ENCODE measurements at regions not wholly inside any gene's neighbourhood (a gene's known extent, or its start where the extent isn't known, plus 50 kb on each side); places are given as distances from the start of the nearest gene placed in this dataset.

DNA sequence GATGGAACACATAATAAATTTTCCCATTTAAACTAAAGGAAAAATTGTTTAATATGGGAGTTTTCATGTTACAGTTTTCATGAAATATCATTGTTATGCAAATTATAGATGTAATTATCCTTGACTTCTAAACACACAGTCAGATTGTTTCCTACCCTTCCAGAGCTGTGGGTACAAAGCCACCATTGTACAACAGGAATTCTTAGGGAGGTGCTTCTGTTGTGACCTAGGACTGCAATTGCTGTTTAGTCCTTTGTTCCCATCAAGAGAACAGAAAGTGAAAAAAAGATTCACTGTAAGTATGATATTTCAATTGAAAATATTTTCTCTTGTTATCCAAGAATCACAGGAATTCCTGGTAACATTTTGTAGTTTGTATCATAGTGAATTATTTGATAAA lies 455.3 kb upstream of the NAALADL2 start:
- no peak for DNase-seq (ENCODE audit: low spot score)

DNA sequence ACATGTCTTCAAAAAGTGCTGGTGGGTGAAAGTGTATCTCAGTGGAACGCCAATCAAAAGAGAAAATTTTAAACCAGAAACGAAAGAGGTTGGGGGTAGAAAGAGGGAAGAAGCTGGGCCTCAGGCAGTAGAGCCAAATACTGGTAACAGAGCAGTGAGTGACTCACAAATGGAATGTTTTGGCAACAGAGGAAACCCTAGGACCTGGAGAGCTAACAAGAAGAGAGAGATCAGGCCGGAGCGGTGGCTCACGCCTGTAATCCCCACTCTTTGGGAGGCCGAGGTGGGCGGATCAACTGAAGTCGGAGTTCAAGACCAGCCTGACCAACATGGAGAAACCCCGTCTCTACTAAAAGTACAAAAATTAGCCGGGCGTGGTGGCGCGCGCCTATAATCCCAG lies 450.8 kb upstream of the NAALADL2 start:
- peak; percentile 45 for DNase-seq (ENCODE audit: low spot score)

DNA sequence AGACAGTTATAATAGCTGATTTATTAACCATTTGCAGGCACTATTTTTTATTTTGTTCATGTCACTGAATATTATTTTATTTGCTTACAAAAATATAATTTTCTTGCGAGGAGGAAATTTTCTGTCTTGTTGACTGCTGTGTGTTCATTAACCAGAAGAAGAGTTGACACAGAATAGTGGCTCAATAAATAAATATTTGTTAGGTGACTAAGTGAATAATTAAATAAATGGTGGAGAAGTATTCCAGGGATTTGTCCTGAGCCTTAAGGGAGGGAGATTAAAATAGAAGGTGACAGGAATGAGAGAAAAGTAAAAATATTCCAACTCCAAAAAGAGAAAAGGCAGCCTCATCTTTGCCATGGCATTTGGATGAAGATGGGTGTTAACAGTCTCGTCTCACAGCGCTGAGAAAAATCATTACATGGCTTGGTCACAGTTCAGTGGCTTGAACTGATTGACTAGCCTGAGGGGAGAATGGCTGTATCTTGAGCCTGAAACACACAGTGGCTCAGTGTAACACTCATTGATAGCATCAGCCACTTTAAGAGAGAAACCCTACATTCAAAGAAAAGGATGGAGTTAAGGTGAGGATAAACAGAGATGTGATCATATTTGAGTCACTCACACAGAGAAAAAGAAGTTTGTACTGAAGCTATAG lies 449.9 kb upstream of the NAALADL2 start:
- DNase-seq (ENCODE audit: low spot score): no peak

DNA sequence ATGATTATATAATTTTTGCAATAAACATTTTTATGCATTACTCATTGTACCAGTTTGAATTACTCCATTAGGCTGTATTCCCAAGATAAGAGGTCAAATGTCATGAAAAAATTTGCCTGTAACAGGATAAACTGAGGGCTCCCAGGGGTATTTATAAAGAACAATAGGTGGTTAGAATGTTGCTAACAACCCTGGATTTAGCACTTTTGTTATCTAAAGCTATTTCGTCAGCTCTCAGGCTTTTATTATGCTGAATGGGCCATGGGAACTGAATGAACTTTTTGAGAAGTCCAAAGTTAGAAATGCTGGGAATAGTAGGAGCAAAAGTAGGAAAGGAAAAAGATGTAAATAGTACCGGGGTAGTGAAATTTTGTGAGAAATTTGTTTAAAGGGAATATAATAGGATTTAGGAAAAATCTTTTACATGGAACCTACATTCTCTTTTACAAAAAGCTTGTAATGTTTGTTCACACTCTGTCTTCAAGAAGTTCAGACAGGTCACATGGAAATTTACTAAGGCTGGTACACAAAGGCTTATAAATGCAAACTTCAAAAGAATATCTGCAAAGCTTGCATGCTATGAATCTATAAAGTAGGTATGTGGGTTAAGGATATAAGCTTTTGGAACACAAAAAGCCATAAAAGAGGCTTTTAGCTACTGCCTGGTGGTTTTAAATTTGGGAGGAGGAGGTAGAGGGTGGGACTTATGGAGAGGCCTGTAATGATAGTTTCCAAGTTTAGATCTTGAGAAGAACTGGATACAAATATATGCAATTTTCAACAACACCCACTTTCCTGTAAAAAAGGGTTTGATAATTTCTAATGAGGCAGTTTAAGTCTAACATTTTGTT lies 445.8 kb upstream of the NAALADL2 start:
- DNase-seq (ENCODE audit: low spot score): no peak

DNA sequence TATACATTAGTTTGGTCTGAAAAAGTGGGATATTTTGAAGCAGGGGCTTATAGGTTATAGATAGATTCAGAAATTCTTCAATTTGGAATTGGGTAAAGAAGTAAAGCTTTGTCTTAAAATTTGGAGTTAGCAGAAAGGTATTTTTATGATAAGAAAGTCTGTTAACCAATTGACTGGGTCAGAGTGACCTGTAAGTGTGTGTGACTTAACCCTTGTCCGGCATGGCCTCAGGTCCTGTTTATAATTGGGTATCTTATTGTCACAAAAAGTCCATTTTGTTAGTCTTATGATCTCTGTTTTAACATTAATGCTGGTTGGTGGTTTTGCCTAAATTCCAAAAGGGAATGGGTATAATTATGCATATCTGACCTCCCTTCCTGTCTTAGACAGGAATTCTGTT lies 444.2 kb upstream of the NAALADL2 start:
- DNase-seq (ENCODE audit: low spot score): no peak

DNA sequence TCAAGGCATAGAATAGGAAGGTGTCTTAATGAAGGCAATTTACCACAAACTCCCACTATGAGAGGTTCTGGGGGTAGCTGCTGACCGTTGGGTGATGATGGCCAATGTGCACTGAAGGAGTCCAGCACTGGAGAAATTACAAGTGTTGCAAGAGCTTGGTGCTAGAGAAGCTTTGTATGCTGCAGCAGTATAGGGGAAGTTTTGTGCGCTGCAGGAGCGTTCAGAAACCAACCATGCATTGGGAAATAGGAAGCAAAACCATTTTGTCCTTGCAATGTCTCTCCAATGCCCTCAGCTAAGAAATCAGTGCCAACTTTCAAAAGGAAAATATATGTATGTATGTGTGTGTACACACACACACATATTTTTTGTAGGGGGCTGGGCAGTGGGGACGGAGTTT lies 441.6 kb upstream of the NAALADL2 start:
- DNase-seq (ENCODE audit: low spot score): no peak

DNA sequence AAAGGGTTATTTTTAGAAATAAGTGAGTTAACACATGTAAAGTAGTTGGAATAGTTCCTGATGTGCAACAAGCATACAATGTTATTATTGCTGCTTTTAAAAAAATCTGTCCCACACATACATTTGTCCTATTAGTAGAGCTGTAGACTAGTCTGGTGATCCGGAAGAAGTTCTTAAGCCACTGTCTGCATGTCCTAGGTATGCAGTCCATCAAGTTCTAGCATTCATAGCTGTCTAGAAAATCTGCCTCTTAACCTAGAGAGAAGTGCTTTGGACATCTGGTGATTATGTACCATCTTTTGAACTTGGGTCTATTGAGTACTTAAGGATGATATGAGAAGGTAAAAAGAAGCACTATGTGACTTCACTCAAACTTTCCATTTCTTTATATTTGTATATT lies 439.9 kb upstream of the NAALADL2 start:
- no peak for DNase-seq (ENCODE audit: low spot score)

DNA sequence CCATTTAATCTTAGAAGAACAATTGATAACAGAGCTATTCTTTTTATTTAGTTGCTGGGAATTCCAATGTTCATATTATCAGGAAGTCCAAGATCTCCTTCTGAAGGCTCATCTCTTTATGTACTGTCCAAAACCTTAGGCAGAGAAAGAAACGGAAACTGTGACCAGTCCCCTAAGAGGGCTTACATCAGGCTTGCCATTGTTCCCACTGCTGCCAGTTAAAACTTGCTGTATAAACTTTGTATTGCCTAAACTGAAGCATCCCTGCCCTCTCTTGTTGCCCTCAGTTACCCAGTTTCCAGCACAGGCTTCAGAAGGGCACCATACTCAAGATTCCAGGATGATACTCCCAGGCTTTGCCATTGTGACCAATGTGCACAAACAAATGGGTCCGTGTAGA lies 435.2 kb upstream of the NAALADL2 start:
- DNase-seq (ENCODE audit: low spot score): no peak

DNA sequence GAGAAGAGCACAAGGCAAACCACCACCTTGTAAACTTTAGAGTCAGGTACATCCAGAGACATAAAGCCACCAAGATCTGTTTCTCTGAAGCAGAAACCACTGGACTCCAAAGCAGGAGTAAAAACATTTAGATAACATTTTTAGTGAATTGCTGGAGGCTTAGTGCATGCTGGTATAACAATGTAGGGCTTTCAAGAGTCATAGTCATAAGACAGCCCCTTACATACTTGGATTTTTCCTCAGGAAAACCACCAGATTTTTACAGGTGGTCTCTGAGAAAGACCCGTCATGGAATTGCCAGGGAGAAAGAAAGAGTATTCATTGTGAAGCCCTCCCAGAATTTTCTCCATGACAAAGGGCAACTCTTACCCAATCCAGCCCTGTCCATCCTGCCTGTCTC lies 434.5 kb upstream of the NAALADL2 start:
- no peak for DNase-seq (ENCODE audit: low spot score)

DNA sequence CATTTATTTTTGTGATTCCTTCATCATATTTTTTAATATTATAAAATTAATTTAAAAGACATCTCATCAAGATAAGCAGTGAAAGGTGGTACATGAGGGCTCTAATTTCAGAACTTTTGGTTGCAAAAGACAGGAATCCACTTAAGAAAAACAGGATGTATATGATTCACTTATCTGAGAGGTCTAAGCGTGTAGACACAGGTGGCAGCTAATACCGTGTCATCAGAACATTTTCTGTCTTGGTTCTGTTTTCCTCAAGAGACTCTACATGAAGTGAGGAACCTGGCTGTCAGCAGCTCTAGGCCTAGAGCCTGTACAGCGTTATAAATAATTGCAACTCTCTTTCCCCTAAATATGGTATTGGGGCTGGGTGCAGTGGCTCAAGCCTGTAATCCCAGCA lies 433.7 kb upstream of the NAALADL2 start:
- DNase-seq (ENCODE audit: low spot score): no peak

DNA sequence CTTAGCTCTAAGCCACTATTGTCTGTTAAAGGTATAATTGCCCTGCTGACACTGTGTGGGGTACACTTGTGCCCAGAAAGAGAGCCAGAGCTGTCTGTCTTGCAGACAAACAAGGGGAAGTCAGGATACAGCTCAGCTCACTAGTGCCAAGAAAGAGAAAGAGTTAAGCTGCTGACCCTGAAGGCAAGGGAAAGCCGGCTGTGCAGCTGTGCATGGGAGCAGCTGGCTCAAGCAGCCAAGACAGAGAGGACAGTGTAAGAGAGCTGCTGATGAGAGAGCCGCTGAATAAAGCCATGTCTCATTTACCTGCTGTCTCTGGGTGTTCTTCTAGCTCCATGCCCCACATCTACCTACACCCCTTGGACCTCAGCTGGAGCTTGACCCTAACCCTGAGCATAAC lies 428.1 kb upstream of the NAALADL2 start:
- DNase-seq (ENCODE audit: low spot score): no peak

DNA sequence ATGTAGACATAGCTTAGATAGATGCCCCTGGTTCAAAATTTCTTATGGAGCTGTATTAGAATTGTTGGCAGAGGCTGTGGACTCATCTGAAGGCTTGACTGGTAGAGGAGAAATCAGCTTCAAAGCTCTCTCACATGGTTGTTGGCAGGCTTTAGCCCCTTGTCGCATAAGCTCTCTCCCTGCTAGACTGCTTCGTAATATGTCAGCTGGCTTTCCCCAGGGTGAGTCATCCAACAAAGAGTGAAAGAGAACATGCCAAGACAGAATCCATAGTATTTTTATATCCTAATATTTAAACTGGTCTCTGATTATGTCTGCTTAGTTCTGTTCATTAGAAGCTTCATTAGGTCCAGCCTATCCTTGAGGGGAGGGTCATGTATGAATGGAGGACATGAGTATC lies 427.4 kb upstream of the NAALADL2 start:
- no peak for DNase-seq (ENCODE audit: low spot score)

DNA sequence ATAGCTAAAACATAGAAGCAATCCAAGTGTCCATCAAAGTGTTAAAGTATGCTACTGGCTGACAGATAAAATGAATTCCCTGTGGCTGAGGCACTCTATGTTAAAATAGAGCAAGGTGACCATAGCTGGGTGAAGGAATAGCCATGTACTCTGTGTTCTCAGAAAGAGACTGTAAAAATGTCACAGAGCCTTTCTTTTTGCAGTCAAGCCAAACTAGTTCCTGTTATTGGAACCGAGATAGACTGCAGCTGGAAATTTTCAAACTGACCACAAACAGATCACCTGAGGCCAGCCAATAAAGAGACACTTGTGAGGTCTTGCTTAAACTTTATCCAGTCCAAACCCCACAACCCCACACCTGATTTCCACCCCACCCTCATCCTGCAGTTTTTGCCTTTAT lies 422.8 kb upstream of the NAALADL2 start:
- DNase-seq (ENCODE audit: low spot score): no peak

DNA sequence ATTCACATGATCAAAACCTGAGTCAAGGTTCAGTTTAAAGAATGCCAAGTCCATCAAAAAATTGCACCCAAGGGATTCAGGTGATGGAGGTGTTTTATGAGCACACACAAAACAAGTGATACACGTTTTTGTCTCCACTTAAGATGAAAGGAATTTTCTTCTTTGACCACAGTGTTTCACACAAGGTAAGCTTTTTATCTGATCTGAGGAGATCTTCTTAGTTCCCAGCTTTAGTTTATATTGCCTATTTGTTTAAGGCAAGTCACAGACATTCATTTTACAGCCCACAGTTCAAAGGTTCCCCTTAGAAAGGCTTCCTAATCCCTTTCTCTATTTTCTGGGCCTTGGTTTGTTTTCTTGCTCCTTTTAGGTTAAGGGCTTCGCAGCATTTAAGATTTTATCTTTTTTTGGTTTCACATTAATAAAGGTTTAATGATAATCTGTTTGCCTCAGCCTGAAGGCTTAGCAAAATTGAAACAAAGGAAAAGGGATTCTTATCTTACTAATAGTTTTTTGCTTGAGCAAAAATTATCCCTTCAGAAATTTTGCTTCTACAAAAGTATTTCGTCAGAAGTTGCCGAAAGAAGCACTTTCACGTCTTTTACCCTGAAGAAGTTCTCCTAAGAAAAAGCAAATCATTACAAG lies 420.5 kb upstream of the NAALADL2 start:
- DNase-seq (ENCODE audit: low spot score): no peak

DNA sequence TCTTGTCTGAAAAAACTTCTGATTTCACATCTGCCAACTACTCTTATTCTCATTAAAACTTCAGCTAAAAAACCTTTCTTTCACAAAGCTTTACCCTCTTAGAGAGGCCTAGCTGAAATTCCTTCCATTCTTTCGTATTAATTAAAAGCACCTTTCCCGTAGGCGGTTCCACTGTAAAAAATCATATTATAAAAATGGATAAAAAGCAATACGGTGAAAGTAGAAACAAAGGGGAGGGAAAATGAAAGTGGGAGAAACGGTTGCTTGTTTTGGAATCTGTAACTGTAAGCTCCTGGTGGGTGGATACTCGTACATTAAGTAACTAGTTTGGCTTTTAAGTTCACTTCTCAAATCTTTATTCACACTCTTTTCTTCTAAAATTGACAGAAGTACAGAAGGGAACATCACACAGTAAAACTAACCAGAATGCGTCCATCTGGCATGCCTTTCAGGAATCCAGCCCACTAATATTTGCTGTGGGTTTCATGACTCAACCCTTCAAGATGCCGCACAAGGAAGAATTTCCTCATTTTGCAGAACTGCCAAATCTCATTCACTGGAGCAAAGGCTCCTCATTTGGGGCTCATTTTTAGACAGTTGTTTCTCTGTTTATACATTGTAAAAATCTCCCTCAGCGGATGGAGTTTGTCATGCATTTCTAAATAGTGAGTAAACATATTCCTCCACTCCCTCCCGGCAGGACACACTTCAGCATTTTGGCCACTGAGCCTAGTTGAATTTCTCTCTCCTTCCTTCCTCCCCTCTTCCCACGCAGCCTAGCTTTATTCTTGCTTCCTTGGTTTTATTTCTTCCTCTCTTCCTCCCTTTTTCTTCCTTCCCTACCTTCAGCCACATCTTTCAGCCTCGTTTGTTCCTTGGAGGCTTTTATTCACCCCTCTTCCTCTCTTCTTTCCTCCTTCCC lies 419.5 kb upstream of the NAALADL2 start:
- peak; percentile 73 for DNase-seq (ENCODE audit: low spot score)

DNA sequence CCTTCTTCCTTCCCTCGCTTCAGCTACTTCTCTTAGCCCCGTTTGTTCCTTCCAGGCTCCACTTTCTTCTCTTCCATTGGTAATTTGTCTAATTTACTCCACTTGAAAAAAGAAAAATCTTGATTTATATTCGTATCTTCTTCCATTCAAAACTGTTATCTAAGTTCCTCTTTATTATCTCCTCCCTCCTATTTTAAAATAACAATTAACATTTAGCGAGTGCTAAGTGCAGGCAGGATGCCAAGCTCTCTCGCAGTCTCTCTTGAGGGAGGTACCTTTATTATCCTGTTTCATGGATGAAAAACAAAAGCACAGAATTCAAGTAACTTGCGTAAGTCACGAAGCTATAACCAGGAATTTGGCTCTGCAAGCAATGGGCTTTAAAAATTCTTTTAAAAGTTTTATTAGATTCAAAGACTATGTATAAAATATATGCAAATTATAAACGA lies 418.9 kb upstream of the NAALADL2 start:
- DNase-seq (ENCODE audit: low spot score): peak; percentile 8

DNA sequence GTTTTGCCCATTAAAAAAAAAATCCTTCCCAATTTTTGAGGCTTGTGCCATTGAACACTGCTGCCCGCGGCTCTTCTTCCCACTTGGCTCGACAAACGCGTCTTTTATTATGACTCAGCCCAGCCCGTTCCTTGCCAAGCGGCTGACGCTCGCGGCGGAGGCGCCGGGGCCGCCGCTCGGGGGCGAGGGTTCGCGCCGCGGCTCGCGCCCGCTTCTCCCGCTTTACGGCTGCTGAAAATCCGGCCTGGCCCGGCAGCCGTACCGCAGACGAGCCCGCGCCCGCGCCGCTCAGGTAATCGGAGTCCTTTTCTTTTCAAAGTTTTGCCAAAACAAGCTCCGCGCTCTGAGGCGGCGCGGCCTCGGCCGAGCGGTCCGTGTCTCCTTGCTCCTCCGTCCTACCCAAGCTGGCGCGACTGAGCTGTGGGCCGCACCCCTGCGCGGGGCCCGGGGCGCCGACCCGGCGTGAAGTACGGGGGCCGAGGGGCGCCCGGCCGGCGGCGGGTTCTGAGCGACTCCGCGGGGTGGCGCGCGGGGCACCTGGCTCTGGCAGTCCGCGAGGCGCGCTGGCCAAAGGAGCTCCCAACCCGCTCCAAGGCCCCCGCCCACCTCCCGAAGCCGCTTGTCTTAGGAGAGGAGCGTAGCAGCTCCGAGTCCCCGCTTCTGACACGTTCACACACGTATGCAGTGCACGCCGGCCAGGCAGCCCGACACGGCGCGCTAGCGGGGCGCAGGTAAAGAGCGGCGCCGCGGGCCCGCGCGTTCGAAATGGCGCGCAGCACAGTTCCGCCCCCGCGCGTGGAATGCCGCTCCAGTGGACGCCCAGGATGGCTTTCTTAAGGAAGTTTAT lies 418.2 kb upstream of the NAALADL2 start:
- peak; percentile 86 for DNase-seq (ENCODE audit: low spot score)

DNA sequence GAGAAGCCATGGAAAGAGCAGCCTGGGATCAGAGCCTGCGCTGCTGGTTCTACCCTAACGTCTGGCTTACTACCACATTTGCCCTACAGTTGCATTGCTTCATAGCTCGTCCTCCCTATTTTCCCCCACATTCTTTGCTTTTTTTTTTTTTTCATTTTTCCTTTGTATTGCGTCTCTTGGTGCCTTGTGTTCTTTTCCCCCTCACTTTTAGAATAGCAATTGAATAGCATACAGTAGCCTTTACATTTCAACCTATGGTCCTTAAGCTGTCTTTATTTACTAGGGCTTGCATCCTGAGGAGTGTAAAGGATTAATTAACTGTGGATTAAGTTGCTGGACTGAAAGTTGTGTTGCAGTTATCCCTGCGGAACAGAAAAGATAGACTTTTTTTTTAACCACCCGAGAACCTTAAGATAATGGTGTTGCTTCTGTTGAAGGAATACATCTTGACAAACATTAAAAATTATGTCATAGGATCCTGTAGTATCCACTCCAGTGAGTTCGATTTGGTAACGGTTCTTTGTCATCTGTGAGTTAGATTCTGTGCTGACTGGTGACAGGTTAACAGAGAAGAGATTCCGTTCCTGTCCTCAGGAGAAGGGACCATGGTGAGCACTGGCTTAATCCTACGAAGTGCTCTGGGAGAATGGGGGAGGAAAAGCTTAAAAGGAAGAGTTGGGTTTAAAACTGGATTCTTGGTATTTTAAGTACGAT lies 417.4 kb upstream of the NAALADL2 start:
- no peak for DNase-seq (ENCODE audit: low spot score)

DNA sequence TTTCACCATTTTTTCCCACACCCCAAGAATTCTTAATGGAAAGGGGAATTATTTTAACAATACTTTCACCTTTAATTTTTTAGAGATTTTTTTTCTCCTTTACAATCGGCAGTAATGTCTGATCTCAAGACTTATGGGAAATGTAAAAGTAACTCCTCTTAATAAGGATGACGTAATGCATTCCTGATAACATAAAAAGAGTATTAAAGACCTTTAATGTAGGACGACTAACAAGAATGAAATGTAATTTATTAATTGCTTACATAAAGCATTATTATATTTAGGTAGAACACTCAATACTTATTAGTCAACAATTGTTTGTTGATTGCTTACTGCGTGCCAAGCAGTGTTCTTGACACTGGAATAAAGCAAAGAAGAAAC lies 416.8 kb upstream of the NAALADL2 start:
- no peak for DNase-seq (ENCODE audit: low spot score)

DNA sequence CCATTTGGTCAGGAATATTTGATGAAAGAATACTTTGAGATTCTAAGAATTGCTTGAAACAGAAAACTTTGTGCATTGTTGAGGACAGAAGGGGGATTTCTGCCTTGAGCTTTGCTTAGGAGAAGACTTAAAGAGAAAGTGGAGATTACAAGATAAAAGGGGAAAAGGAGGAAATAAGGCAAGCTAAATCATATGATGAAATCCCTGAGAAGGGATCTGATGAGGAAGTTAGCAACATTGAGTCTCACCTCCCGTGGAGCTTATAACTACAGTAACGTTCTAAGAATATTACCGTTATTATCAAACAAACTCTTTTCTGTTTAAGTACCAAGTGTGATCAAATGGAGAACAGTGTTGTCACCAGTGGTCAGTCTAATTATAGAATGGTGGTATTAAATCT lies 414.7 kb upstream of the NAALADL2 start:
- DNase-seq (ENCODE audit: low spot score): no peak

DNA sequence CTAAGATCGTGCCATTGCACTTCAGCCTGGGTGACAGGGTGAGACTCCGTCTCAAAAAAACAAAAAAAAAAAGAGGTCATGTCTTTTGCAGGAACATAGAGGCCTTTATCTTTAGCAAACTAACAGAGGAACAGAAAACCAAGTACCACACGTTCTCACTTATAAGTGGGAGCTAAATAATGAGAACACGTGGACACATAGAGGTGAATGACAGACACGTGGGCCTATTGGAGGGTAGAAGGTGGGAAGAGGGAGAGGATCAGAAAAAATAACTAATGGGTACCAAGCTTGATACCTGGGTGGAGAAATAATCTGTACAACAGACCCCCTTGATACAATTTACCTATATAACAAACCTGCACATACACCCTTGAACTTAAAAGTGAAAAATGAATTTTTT lies 401.4 kb upstream of the NAALADL2 start:
- no peak for DNase-seq (ENCODE audit: low spot score)

All from AG08396 (cell line).